ENCODE measurements at regions not wholly inside any gene's neighbourhood (a gene's known extent, or its start where the extent isn't known, plus 50 kb on each side); places are given as distances from the start of the nearest gene placed in this dataset.

- no peak for ATAC-seq (ENCODE audit: low FRiP score)
- no peak for TF ChIP-seq CTCF (IDR thresholded peaks at IDR 0.05)
- no peak for DNase-seq (ENCODE audit: low spot score)
These were observed 98.0 kb downstream of the CRPPA start for GRCh38 chr7:16323313-16323712.

- no peak for ATAC-seq (ENCODE audit: low FRiP score)
- no peak for DNase-seq (ENCODE audit: low spot score)
- TF ChIP-seq CTCF (IDR thresholded peaks at IDR 0.05): no peak
These were observed 101.2 kb downstream of the CRPPA start for GRCh38 chr7:16320099-16320660.

- TF ChIP-seq CTCF (IDR thresholded peaks at IDR 0.05): no peak
- no peak for DNase-seq (ENCODE audit: low spot score)
- ATAC-seq (ENCODE audit: low FRiP score): no peak
These were observed 102.1 kb downstream of the CRPPA start for GRCh38 chr7:16318989-16319915.

GRCh38 chr7:16318463-16318862 lies 102.9 kb downstream of the CRPPA start:
- TF ChIP-seq CTCF (IDR thresholded peaks at IDR 0.05): no peak
- ATAC-seq (ENCODE audit: low FRiP score) (no peak), DNase-seq (ENCODE audit: low spot score) (no peak)

GRCh38 chr7:16317406-16317805 lies 103.9 kb downstream of the CRPPA start:
- DNase-seq (ENCODE audit: low spot score): no peak
- TF ChIP-seq CTCF (IDR thresholded peaks at IDR 0.05): no peak

GRCh38 chr7:16315280-16315679 lies 106.1 kb downstream of the CRPPA start:
- no peak for DNase-seq (ENCODE audit: low spot score)
- TF ChIP-seq CTCF (IDR thresholded peaks at IDR 0.05): no peak
- no peak for ATAC-seq (ENCODE audit: low FRiP score)

More at GRCh38 chr7:16317406-16317805, 103.9 kb downstream of the CRPPA start:
- ATAC-seq (ENCODE audit: low FRiP score): no peak

- ATAC-seq (ENCODE audit: low FRiP score): no peak
- DNase-seq (ENCODE audit: low spot score): no peak
- no peak for TF ChIP-seq CTCF (IDR thresholded peaks at IDR 0.05)
These were observed 112.2 kb downstream of the CRPPA start for GRCh38 chr7:16309129-16309528.
